Keratinocyte (primary cell): ENCODE measurements at regions not wholly inside any gene's neighbourhood (a gene's known extent, or its start where the extent isn't known, plus 50 kb on each side); places are given as distances from the start of the nearest gene placed in this dataset.

Experiments used
- EZH2 ChIP-seq: IDR thresholded peaks from one replicate; pipeline ENCODE4 v1.6.1; 2012; ENCODE audit warnings: inconsistent platforms, mild to moderate bottlenecking, low read length, moderate library complexity
- TF ChIP-seq, protein P1 (sequence below), 3 experiments: IDR thresholded peaks in 1 of 3; conservative IDR thresholded peaks in 1 of 3; optimal IDR thresholded peaks in 1 of 3; 2 replicates in 2 of 3; 3 replicates in 1 of 3; pipeline versions ENCODE3 to v1.5.1; 2011; ENCODE audit warnings: low read length in 3 of 3, mild to moderate bottlenecking in 3 of 3, moderate library complexity in 2 of 3, control low read depth in 1 of 3, inconsistent platforms in 1 of 3; ENCODE audit not compliant: insufficient read depth in 2 of 3; ENCODE audit errors: extremely low read depth in 1 of 3

- TF ChIP-seq, protein P1, sequence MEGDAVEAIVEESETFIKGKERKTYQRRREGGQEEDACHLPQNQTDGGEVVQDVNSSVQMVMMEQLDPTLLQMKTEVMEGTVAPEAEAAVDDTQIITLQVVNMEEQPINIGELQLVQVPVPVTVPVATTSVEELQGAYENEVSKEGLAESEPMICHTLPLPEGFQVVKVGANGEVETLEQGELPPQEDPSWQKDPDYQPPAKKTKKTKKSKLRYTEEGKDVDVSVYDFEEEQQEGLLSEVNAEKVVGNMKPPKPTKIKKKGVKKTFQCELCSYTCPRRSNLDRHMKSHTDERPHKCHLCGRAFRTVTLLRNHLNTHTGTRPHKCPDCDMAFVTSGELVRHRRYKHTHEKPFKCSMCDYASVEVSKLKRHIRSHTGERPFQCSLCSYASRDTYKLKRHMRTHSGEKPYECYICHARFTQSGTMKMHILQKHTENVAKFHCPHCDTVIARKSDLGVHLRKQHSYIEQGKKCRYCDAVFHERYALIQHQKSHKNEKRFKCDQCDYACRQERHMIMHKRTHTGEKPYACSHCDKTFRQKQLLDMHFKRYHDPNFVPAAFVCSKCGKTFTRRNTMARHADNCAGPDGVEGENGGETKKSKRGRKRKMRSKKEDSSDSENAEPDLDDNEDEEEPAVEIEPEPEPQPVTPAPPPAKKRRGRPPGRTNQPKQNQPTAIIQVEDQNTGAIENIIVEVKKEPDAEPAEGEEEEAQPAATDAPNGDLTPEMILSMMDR (optimal IDR thresholded peaks at IDR 0.05 in 1 of 3, IDR thresholded peaks at IDR 0.05 in 1 of 3, conservative IDR thresholded peaks at IDR 0.05 in 1 of 3; ENCODE audit: extremely low read depth in 1 of 3, insufficient read depth in 2 of 3, low read length in 3 of 3), result no peak
- TF ChIP-seq EZH2, result no peak
Observed at GRCh38 chr1:233523047-233523446, 90.9 kb upstream of the KCNK1 start.
